Trophoblast cell (in vitro differentiated cells and primary cell): ENCODE measurements at regions not wholly inside any gene's neighbourhood (a gene's known extent, or its start where the extent isn't known, plus 50 kb on each side); places are given as distances from the start of the nearest gene placed in this dataset.

Source experiments
- DNase-seq, 2 donors: peaks; one replicate each; pipeline ENCODE4 v3.0.0-alpha.2; 2016
- H2AFZ ChIP-seq: 2 replicates; pipeline ENCODE4 v1.6.1; 2013; ENCODE audit warnings: low read length, moderate library complexity, mild to moderate bottlenecking; ENCODE audit not compliant: insufficient read depth, poor library complexity
- H2AK5ac ChIP-seq: 2 replicates; pipeline ENCODE4 v1.6.1; 2013; ENCODE audit warnings: mild to moderate bottlenecking, low read length
- H2BK120ac ChIP-seq: 2 replicates; pipeline ENCODE4 v1.6.1; 2013; ENCODE audit warnings: low read length, mild to moderate bottlenecking, moderate library complexity; ENCODE audit not compliant: insufficient read depth, poor library complexity
- H2BK12ac ChIP-seq: 2 replicates; pipeline ENCODE4 v1.6.1; 2013; ENCODE audit warnings: mild to moderate bottlenecking, low read length, moderate library complexity
- H2BK5ac ChIP-seq: 2 replicates; pipeline ENCODE4 v1.6.1; 2013; ENCODE audit warnings: low read length, low read depth, moderate library complexity, mild to moderate bottlenecking; ENCODE audit not compliant: poor library complexity
- H3K14ac ChIP-seq: 2 replicates; pipeline ENCODE4 v1.6.1; 2013; ENCODE audit warnings: mild to moderate bottlenecking, low read length
- H3K18ac ChIP-seq: 2 replicates; pipeline ENCODE4 v1.6.1; 2013; ENCODE audit warnings: mild to moderate bottlenecking, low read length
- H3K23ac ChIP-seq: 2 replicates; pipeline ENCODE4 v1.6.1; 2013; ENCODE audit warnings: low read length
- H3K27ac ChIP-seq: 2 replicates; pipeline ENCODE4 v1.5.1; 2013; ENCODE audit warnings: low read depth, mild to moderate bottlenecking, inconsistent platforms, low read length, moderate library complexity
- H3K27me3 ChIP-seq: 2 replicates; pipeline ENCODE4 v1.6.1; 2013; ENCODE audit warnings: inconsistent platforms, mild to moderate bottlenecking, low read length, moderate library complexity; ENCODE audit not compliant: insufficient read depth
- H3K36me3 ChIP-seq, 2 experiments: 1 replicate in 1 of 2; 2 replicates in 1 of 2; pipeline ENCODE4 v1.6.1; 2013; ENCODE audit warnings: low read length in 2 of 2, mild to moderate bottlenecking in 2 of 2, moderate library complexity in 1 of 2; ENCODE audit not compliant: insufficient read depth in 2 of 2, control insufficient read depth in 1 of 2
- H3K4ac ChIP-seq: 2 replicates; pipeline ENCODE4 v1.6.1; 2013; ENCODE audit warnings: low read depth, mild to moderate bottlenecking, low read length, moderate library complexity
- H3K4me1 ChIP-seq, 2 experiments: 1 replicate in 1 of 2; 2 replicates in 1 of 2; pipeline ENCODE4 v1.6.1; 2013; ENCODE audit warnings: low read length in 2 of 2, mild to moderate bottlenecking in 2 of 2, moderate library complexity in 1 of 2; ENCODE audit not compliant: insufficient read depth in 2 of 2, control insufficient read depth in 1 of 2
- H3K4me2 ChIP-seq: 2 replicates; pipeline ENCODE4 v1.6.1; 2013; ENCODE audit warnings: inconsistent platforms, mild to moderate bottlenecking, low read length, moderate library complexity
- H3K4me3 ChIP-seq: 2 replicates; pipeline ENCODE4 v1.5.1; 2013; ENCODE audit warnings: mild to moderate bottlenecking, low read depth, low read length, inconsistent platforms
- H3K79me1 ChIP-seq: one replicate; pipeline ENCODE4 v1.6.1; 2013; ENCODE audit warnings: low read length
- H3K79me2 ChIP-seq: 2 replicates; pipeline ENCODE4 v1.6.1; 2013; ENCODE audit warnings: low read length, mild to moderate bottlenecking; ENCODE audit not compliant: control insufficient read depth, insufficient read depth, poor library complexity
- H3K9ac ChIP-seq: 2 replicates; pipeline ENCODE4 v1.6.1; 2013; ENCODE audit warnings: mild to moderate bottlenecking, low read length
- H3K9me3 ChIP-seq: 2 replicates; pipeline ENCODE4 v1.6.1; 2013; ENCODE audit warnings: low read depth, mild to moderate bottlenecking, control low read depth, inconsistent platforms, low read length; ENCODE audit not compliant: insufficient read depth
- H4K12ac ChIP-seq: 2 replicates; pipeline ENCODE4 v1.6.1; 2013; ENCODE audit warnings: low read depth, mild to moderate bottlenecking, low read length, moderate library complexity
- H4K8ac ChIP-seq: 2 replicates; pipeline ENCODE4 v1.6.1; 2013; ENCODE audit warnings: low read depth, mild to moderate bottlenecking, low read length, moderate library complexity
- H4K91ac ChIP-seq: one replicate; pipeline ENCODE4 v1.6.1; 2013; ENCODE audit warnings: low read depth, mild to moderate bottlenecking, low read length, moderate library complexity
- WGBS: extraction: QIAGEN DNeasy Blood & Tissue Kit; methylation state at CpG from one replicate; pipeline ENCODE4 v1.1.7; 2013; ENCODE audit warnings: missing lambda C conversion rate; ENCODE audit not compliant: insufficient read length, insufficient coverage; ENCODE audit errors: extremely low coverage; 5-methylcytosine and 5-hydroxymethylcytosine counted together

GRCh38 chr4:115871596-115871995 is 758.2 kb upstream of the NDST4 start:
- peaks cover 2% of the 10 kb centered on the region for H3K9me3 ChIP-seq

GRCh38 chr4:115866364-115866896 is 753.0 kb upstream of the NDST4 start:
- no peak overlapping the region for H3K4me2 ChIP-seq
- no peaks in the 10 kb centered on the region for H3K4me1 ChIP-seq
- H3K36me3 ChIP-seq, result no peaks in the 10 kb centered on the region
- H2BK12ac ChIP-seq, result no peak overlapping the region
- H3K27ac ChIP-seq, result no peak overlapping the region
- H3K9ac ChIP-seq, result no peak overlapping the region
- no peaks in the 10 kb centered on the region for H3K79me2 ChIP-seq
- H3K4me3 ChIP-seq, result no peak overlapping the region
- H2BK120ac ChIP-seq, result no peak overlapping the region
- no peaks in the 10 kb centered on the region for H3K9me3 ChIP-seq
- no peak overlapping the region for H3K14ac ChIP-seq
- H2BK5ac ChIP-seq, result no peak overlapping the region
- no peak overlapping the region for H3K18ac ChIP-seq
- no peak overlapping the region for H4K8ac ChIP-seq
- no peak overlapping the region for H2AK5ac ChIP-seq
- no peak overlapping the region for H3K23ac ChIP-seq
- no peaks in the 10 kb centered on the region for H3K27me3 ChIP-seq
- DNase-seq, result no peak
- no peak overlapping the region for H4K91ac ChIP-seq
- no CpG with 5 or more reads among the region's 3 CpGs for WGBS
- H3K79me1 ChIP-seq, result no peaks in the 10 kb centered on the region
- H4K12ac ChIP-seq, result no peak overlapping the region
- H2AFZ ChIP-seq, result no peak overlapping the region
- no peak overlapping the region for H3K4ac ChIP-seq

More at GRCh38 chr4:115871596-115871995, 758.2 kb upstream of the NDST4 start:
- Histone ChIP-seq H2AK5ac (no peak overlapping the region), H3K18ac (no peak overlapping the region), H3K36me3 (no peaks in the 10 kb centered on the region), H3K23ac (no peak overlapping the region), H3K4me2 (no peak overlapping the region), H3K27ac (no peak overlapping the region), H2AFZ (no peak overlapping the region), H4K8ac (no peak overlapping the region), H3K79me1 (no peaks in the 10 kb centered on the region), H3K14ac (no peak overlapping the region), H4K12ac (no peak overlapping the region), H3K4ac (no peak overlapping the region), H3K9ac (no peak overlapping the region), H2BK120ac (no peak overlapping the region), H3K4me1 (no peaks in the 10 kb centered on the region), H3K4me3 (no peak overlapping the region), H2BK12ac (no peak overlapping the region), H2BK5ac (no peak overlapping the region), H4K91ac (no peak overlapping the region), H3K27me3 (no peaks in the 10 kb centered on the region), H3K79me2 (no peaks in the 10 kb centered on the region)
- DNase-seq, result no peak

- Histone ChIP-seq H2BK120ac (no peak overlapping the region), H3K79me2 (no peaks in the 10 kb centered on the region), H3K4me1 (no peaks in the 10 kb centered on the region), H3K4me3 (no peak overlapping the region), H2BK5ac (no peak overlapping the region), H3K27me3 (no peaks in the 10 kb centered on the region), H3K36me3 (no peaks in the 10 kb centered on the region), H2AFZ (no peak overlapping the region), H3K79me1 (no peaks in the 10 kb centered on the region), H3K23ac (no peak overlapping the region), H4K8ac (no peak overlapping the region), H3K27ac (no peak overlapping the region), H4K91ac (no peak overlapping the region), H3K18ac (no peak overlapping the region), H3K9ac (no peak overlapping the region), H4K12ac (no peak overlapping the region), H3K4me2 (no peak overlapping the region), H3K4ac (no peak overlapping the region), H3K9me3 (no peaks in the 10 kb centered on the region), H3K14ac (no peak overlapping the region), H2AK5ac (no peak overlapping the region), H2BK12ac (no peak overlapping the region)
- no peak for DNase-seq
- WGBS, result no CpG with 5 or more reads among the region's 2 CpGs
These were observed 752.3 kb upstream of the NDST4 start for GRCh38 chr4:115865736-115866135.

GRCh38 chr4:115852767-115853091 is 739.3 kb upstream of the NDST4 start:
- no peak overlapping the region for H3K27ac ChIP-seq
- H3K27me3 ChIP-seq, result no peaks in the 10 kb centered on the region
- H4K91ac ChIP-seq, result no peak overlapping the region
- WGBS, result no CpG with 5 or more reads among the region's 1 CpG
- no peak overlapping the region for H2BK120ac ChIP-seq
- H3K4me1 ChIP-seq, result no peaks in the 10 kb centered on the region
- H3K4ac ChIP-seq, result no peak overlapping the region
- no peaks in the 10 kb centered on the region for H3K79me2 ChIP-seq
- no peak overlapping the region for H4K8ac ChIP-seq
- H4K12ac ChIP-seq, result no peak overlapping the region
- no peak overlapping the region for H3K9ac ChIP-seq
- H3K18ac ChIP-seq, result no peak overlapping the region
- no peak overlapping the region for H2BK5ac ChIP-seq
- no peak overlapping the region for H2AK5ac ChIP-seq
- no peak overlapping the region for H2AFZ ChIP-seq
- H3K4me2 ChIP-seq, result no peak overlapping the region
- no peak overlapping the region for H3K23ac ChIP-seq
- DNase-seq, result no peak
- H3K14ac ChIP-seq, result no peak overlapping the region
- H3K9me3 ChIP-seq, result no peaks in the 10 kb centered on the region
- no peak overlapping the region for H3K4me3 ChIP-seq
- H2BK12ac ChIP-seq, result no peak overlapping the region
- H3K36me3 ChIP-seq, result no peaks in the 10 kb centered on the region
- H3K79me1 ChIP-seq, result no peaks in the 10 kb centered on the region
